Activated B cell treated with CpG ODN at 0.5 μM for 24 hours (primary cell): ENCODE measurements at regions not wholly inside any gene's neighbourhood (a gene's known extent, or its start where the extent isn't known, plus 50 kb on each side); places are given as distances from the start of the nearest gene placed in this dataset.
A peak's percentile ranks its signal among the peaks of the same experiment; 100 is the strongest.

Experiments used
- ATAC-seq: fragments of 200-7000 bp; cut with Tn5 transposase; one replicate; pipeline ENCODE4 v1.10.0; 2021; ENCODE audit warnings: low read depth, mild to moderate bottlenecking, moderate library complexity
- CTCF ChIA-PET: fragments of 350-600 bp; sonication (Branson Sonifier 250); formaldehyde crosslinking; loops from one replicate; lab custom pipeline; 2021; ENCODE audit warnings: antibody characterized with exemption; lab: Charles Lee
- POLR2A ChIA-PET: fragments of 350-600 bp; sonication (Branson Sonifier 250); formaldehyde crosslinking; loops from one replicate; lab custom pipeline; 2021; ENCODE audit warnings: antibody characterized with exemption; lab: Charles Lee
- DNase-seq: peaks from one replicate; pipeline ENCODE4 v3.0.0; 2022
- H3K27ac Mint-ChIP-seq: one replicate; pipeline ENCODE4 v1.8.0; 2020; ENCODE audit warnings: mixed read lengths
- H3K27me3 Mint-ChIP-seq: one replicate; pipeline ENCODE4 v1.8.0; 2021; ENCODE audit warnings: mixed read lengths
- H3K36me3 Mint-ChIP-seq: one replicate; pipeline ENCODE4 v1.8.0; 2021; ENCODE audit warnings: low read depth, mixed read lengths
- H3K4me1 Mint-ChIP-seq: one replicate; pipeline ENCODE4 v1.8.0; 2021; ENCODE audit warnings: mixed read lengths
- H3K4me3 Mint-ChIP-seq: one replicate; pipeline ENCODE4 v1.8.0; 2020; ENCODE audit warnings: mild to moderate bottlenecking, mixed read lengths
- H3K9me3 Mint-ChIP-seq: one replicate; pipeline ENCODE4 v1.8.0; 2020; ENCODE audit warnings: mixed read lengths
- intact Hi-C: fragments of 100-400 bp; cut with micrococcal nuclease; formaldehyde crosslinking; loops from one replicate; pipeline ENCODE4 v1.15.1; 2024
- TF ChIP-seq, protein P1 (sequence below): fragments of 200-600 bp; IDR thresholded peaks from one replicate; pipeline ENCODE4 v1.8.0; 2022; ENCODE audit warnings: antibody characterized with exemption, mild to moderate bottlenecking

- intact Hi-C loops = no loop called here
- Mint-ChIP-seq H3K27me3 (no peaks in the 10 kb centered on the region), H3K9me3 (peaks cover 2% of the 10 kb centered on the region), H3K27ac (no peak overlapping the region), H3K4me1 (no peaks in the 10 kb centered on the region), H3K4me3 (no peak overlapping the region), H3K36me3 (no peaks in the 10 kb centered on the region)
- DNase-seq (no peak), ATAC-seq (no peak)
- TF ChIP-seq, protein P1, sequence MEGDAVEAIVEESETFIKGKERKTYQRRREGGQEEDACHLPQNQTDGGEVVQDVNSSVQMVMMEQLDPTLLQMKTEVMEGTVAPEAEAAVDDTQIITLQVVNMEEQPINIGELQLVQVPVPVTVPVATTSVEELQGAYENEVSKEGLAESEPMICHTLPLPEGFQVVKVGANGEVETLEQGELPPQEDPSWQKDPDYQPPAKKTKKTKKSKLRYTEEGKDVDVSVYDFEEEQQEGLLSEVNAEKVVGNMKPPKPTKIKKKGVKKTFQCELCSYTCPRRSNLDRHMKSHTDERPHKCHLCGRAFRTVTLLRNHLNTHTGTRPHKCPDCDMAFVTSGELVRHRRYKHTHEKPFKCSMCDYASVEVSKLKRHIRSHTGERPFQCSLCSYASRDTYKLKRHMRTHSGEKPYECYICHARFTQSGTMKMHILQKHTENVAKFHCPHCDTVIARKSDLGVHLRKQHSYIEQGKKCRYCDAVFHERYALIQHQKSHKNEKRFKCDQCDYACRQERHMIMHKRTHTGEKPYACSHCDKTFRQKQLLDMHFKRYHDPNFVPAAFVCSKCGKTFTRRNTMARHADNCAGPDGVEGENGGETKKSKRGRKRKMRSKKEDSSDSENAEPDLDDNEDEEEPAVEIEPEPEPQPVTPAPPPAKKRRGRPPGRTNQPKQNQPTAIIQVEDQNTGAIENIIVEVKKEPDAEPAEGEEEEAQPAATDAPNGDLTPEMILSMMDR = no peak
- POLR2A ChIA-PET = no interaction called here
- CTCF ChIA-PET = no interaction called here
These were observed 309.2 kb downstream of the SNX13 start for GRCh38 chr7:17631061-17631460.

- Mint-ChIP-seq H3K9me3 (peaks cover 2% of the 10 kb centered on the region), H3K4me1 (no peaks in the 10 kb centered on the region), H3K36me3 (no peaks in the 10 kb centered on the region), H3K27me3 (no peaks in the 10 kb centered on the region), H3K27ac (no peak overlapping the region), H3K4me3 (no peak overlapping the region)
- ChIA-PET CTCF (interaction anchor here (0.9 kb wide), 1 partner anchor 9 kb away, joined by 4 read pairs; no protein-coding TSS in a partner anchor), POLR2A (no interaction called here)
- no peak for DNase-seq
- intact Hi-C loops = no loop called here
- TF ChIP-seq, protein P1 = no peak
- no peak for ATAC-seq
These were observed 307.9 kb downstream of the SNX13 start for GRCh38 chr7:17632384-17632783.

DNA sequence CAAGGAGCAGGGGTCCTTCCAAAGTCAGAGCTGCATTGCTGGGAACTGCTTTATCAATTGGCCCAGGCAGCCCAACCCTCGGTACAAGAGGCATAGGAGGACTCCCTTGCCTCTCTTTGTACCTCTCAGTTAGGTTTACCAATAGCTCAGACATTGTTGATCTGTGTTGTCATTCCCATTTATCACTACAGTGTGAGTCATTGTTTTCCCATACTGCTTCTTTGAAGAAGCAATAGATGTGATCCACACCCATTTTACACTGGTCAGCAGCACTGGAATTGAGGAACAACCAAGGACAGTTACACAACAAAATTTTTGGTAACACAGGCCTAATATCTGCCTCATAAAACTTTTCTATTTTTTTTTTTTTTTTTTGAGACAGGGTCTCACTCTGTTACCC lies 307.2 kb downstream of the SNX13 start:
- ChIA-PET POLR2A (no interaction called here), CTCF (interaction anchor here (0.7 to 0.9 kb wide), 2 partner anchors 9 to 584 kb away, joined by 4 read pairs; no protein-coding TSS in a partner anchor)
- Mint-ChIP-seq H3K27ac (no peak overlapping the region), H3K4me3 (no peak overlapping the region), H3K27me3 (no peaks in the 10 kb centered on the region), H3K9me3 (peaks cover 2% of the 10 kb centered on the region), H3K36me3 (no peaks in the 10 kb centered on the region), H3K4me1 (no peaks in the 10 kb centered on the region)
- intact Hi-C loops = no loop called here
- DNase-seq (no peak), ATAC-seq (no peak)
- TF ChIP-seq, protein P1 = no peak

DNA sequence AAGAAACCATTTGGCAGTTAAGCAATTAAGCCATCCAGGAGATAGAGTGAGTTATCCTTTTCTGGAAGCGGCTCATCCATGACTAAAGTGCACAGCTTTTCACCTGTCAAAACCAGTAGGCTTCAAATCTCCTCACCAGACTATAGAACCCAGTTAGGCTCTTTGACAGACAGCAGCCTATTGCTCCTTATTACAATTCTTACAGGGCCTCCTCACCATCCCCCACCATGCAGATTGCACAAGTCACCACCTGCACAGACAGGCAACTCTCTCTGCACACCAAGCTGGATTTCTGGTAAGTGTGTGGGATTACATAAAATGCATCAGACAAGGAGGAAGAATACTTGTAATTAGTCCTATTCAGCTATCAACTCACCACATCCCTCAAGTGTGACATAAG lies 301.6 kb downstream of the SNX13 start:
- POLR2A ChIA-PET = no interaction called here

GRCh38 chr7:17640730-17641377 lies 299.4 kb downstream of the SNX13 start:
- H3K27me3 Mint-ChIP-seq = no peaks in the 10 kb centered on the region
- H3K4me1 Mint-ChIP-seq = no peaks in the 10 kb centered on the region
- H3K9me3 Mint-ChIP-seq = peaks cover 13% of the 10 kb centered on the region
- TF ChIP-seq, protein P1 = peak; percentile 71
- no peak overlapping the region for H3K27ac Mint-ChIP-seq
- H3K36me3 Mint-ChIP-seq = no peaks in the 10 kb centered on the region
- no peak for DNase-seq
- intact Hi-C loops = loop anchor here (5.0 kb wide), 1 partner anchor 339 kb away; no protein-coding TSS in a partner anchor
- ATAC-seq = no peak
- no peak overlapping the region for H3K4me3 Mint-ChIP-seq
- CTCF ChIA-PET = interaction anchor here (0.6 to 1.9 kb wide), 3 partner anchors 8 to 546 kb away, joined by 3 to 7 read pairs (median 4); no protein-coding TSS in a partner anchor
- POLR2A ChIA-PET = no interaction called here

More for the DNA sequence above, 301.6 kb downstream of the SNX13 start:
- no peak for ATAC-seq
- intact Hi-C loops = loop anchor here (5.0 kb wide), 1 partner anchor 656 kb away; no protein-coding TSS in a partner anchor
- peaks cover 12% of the 10 kb centered on the region for H3K9me3 Mint-ChIP-seq
- no peaks in the 10 kb centered on the region for H3K36me3 Mint-ChIP-seq
- TF ChIP-seq, protein P1 = no peak
- DNase-seq = no peak
- H3K27me3 Mint-ChIP-seq = no peaks in the 10 kb centered on the region
- CTCF ChIA-PET = interaction anchor here (1.4 kb wide), 1 partner anchor 10 kb away, joined by 4 read pairs; no protein-coding TSS in a partner anchor
- no peaks in the 10 kb centered on the region for H3K4me1 Mint-ChIP-seq
- H3K4me3 Mint-ChIP-seq = no peak overlapping the region
- no peak overlapping the region for H3K27ac Mint-ChIP-seq
